ENCODE measurements at regions not wholly inside any gene's neighbourhood (a gene's known extent, or its start where the extent isn't known, plus 50 kb on each side); places are given as distances from the start of the nearest gene placed in this dataset.
"Not testable (repeated sequence)": the region's sequence is repeated elsewhere in the genome, so short reads cannot be mapped to it uniquely, and the experiment has no call there.

- DNase-seq (ENCODE audit: low spot score in 2 of 2) (no peak), ATAC-seq (ENCODE audit: low read depth) (no peak)
- Mint-ChIP-seq H3K4me3 (no peak overlapping the region), H3K27ac (no peak overlapping the region), H3K36me3 (no peaks in the 10 kb centered on the region), H3K27me3 (no peaks in the 10 kb centered on the region), H3K4me1 (no peaks in the 10 kb centered on the region), H3K9me3 (peaks cover 1% of the 10 kb centered on the region)
Observed at GRCh38 chr9:75775966-75776691, 114.3 kb upstream of the PCSK5 start.

GRCh38 chr9:75780185-75780584, 110.3 kb upstream of the PCSK5 start:
- H3K27ac Mint-ChIP-seq: no peak overlapping the region
- DNase-seq (ENCODE audit: low spot score in 2 of 2): no peak
- no peak overlapping the region for H3K4me3 Mint-ChIP-seq
- peaks cover 8% of the 10 kb centered on the region for H3K9me3 Mint-ChIP-seq
- no peaks in the 10 kb centered on the region for H3K4me1 Mint-ChIP-seq
- H3K27me3 Mint-ChIP-seq: no peaks in the 10 kb centered on the region
- ATAC-seq (ENCODE audit: low read depth): no peak
- no peaks in the 10 kb centered on the region for H3K36me3 Mint-ChIP-seq

- H3K27ac Mint-ChIP-seq: no peak overlapping the region
- no peak for ATAC-seq (ENCODE audit: low read depth)
- no peak for DNase-seq (ENCODE audit: low spot score in 2 of 2)
- H3K36me3 Mint-ChIP-seq: no peaks in the 10 kb centered on the region
- peaks cover 14% of the 10 kb centered on the region for H3K9me3 Mint-ChIP-seq
- no peaks in the 10 kb centered on the region for H3K4me1 Mint-ChIP-seq
- H3K27me3 Mint-ChIP-seq: no peaks in the 10 kb centered on the region
- no peak overlapping the region for H3K4me3 Mint-ChIP-seq
Observed at GRCh38 chr9:75788006-75788634, 102.4 kb upstream of the PCSK5 start.

- Mint-ChIP-seq H3K27ac (no peak overlapping the region), H3K36me3 (no peaks in the 10 kb centered on the region), H3K4me1 (no peaks in the 10 kb centered on the region), H3K4me3 (no peak overlapping the region), H3K27me3 (no peaks in the 10 kb centered on the region), H3K9me3 (peaks cover 3% of the 10 kb centered on the region)
- DNase-seq (ENCODE audit: low spot score in 2 of 2) (no peak), ATAC-seq (ENCODE audit: low read depth) (no peak)
Observed at GRCh38 chr9:75797085-75797580, 93.3 kb upstream of the PCSK5 start.

GRCh38 chr9:75798505-75798904, 92.0 kb upstream of the PCSK5 start:
- H3K4me1 Mint-ChIP-seq: no peaks in the 10 kb centered on the region
- H3K27me3 Mint-ChIP-seq: no peaks in the 10 kb centered on the region
- no peaks in the 10 kb centered on the region for H3K36me3 Mint-ChIP-seq
- no peak for DNase-seq (ENCODE audit: low spot score in 2 of 2)
- no peak overlapping the region for H3K27ac Mint-ChIP-seq
- peaks cover 1% of the 10 kb centered on the region for H3K9me3 Mint-ChIP-seq
- ATAC-seq (ENCODE audit: low read depth): no peak
- no peak overlapping the region for H3K4me3 Mint-ChIP-seq

DNA sequence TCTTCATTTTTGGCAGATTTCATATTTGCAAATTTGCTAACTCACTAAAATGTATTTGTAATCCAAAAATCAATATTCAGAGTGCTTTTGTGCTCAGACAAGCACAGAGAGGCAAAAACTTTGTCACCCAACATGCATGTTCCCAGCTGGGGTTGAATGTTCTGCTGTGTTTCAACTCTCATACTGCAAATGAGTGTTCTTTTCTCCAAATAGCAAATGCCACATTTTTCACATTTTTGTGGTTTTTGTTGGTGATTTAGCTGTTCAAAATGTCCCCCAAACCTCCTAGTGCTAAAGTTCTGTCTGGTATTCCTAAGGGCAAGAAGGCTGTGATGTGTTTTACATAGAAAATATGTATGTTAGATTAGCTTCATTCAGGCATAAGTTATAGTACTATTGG, 87.3 kb upstream of the PCSK5 start:
- H3K4me3 Mint-ChIP-seq: no peak overlapping the region
- no peaks in the 10 kb centered on the region for H3K9me3 Mint-ChIP-seq
- H3K4me1 Mint-ChIP-seq: no peaks in the 10 kb centered on the region
- ATAC-seq (ENCODE audit: low read depth) (no peak), DNase-seq (ENCODE audit: low spot score in 2 of 2) (no peak)
- H3K27me3 Mint-ChIP-seq: no peaks in the 10 kb centered on the region
- no peaks in the 10 kb centered on the region for H3K36me3 Mint-ChIP-seq
- no peak overlapping the region for H3K27ac Mint-ChIP-seq

- Mint-ChIP-seq H3K9me3 (peaks cover 9% of the 10 kb centered on the region), H3K4me1 (no peaks in the 10 kb centered on the region), H3K27ac (no peak overlapping the region), H3K36me3 (peaks cover 3% of the 10 kb centered on the region), H3K27me3 (no peaks in the 10 kb centered on the region), H3K4me3 (no peak overlapping the region)
- DNase-seq (ENCODE audit: low spot score in 2 of 2): no peak
- ATAC-seq (ENCODE audit: low read depth): no peak
Observed at GRCh38 chr9:75810063-75810462, 80.4 kb upstream of the PCSK5 start.

DNA sequence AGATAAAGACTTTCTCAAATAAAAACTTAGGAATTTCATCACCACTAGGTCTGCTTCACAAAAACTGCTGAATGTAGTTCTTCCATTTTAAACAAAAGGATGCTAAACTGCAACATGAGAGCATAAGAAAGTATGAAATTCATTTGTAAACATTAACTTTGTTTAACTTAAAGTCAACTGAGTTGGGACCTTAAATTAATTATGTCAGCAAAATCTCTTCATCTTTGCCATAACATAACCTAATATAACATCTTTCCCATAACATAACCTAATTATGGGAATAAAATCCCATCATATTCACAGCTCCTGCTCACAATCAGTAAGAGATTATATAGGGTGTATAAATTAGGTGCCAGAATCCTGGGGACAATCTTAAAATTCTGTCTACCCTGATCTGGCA, 78.8 kb upstream of the PCSK5 start:
- Mint-ChIP-seq H3K4me3 (no peak overlapping the region), H3K4me1 (no peaks in the 10 kb centered on the region), H3K36me3 (peaks cover 3% of the 10 kb centered on the region), H3K9me3 (peaks cover 11% of the 10 kb centered on the region), H3K27ac (no peak overlapping the region), H3K27me3 (no peaks in the 10 kb centered on the region)
- no peak for DNase-seq (ENCODE audit: low spot score in 2 of 2)
- ATAC-seq (ENCODE audit: low read depth): no peak

DNA sequence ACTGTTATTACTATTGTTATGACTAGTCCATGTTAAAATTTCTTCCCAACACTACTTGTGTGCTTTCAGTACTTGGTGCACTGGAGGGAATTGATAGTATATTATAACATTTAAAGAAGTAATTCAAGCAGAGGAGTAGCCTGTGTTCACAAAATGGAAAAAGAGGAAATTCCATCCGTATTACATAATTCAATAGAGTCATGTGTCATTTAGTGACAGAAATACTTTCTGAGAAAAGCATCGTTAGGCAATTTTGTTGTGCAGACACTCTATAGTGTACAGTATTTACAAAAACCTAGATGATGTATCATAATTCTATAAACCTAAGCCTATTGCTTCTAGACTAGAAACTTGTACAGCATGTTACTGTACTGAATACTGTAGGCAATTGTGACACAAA, 78.3 kb upstream of the PCSK5 start:
- no peaks in the 10 kb centered on the region for H3K4me1 Mint-ChIP-seq
- DNase-seq (ENCODE audit: low spot score in 2 of 2): no peak
- no peak overlapping the region for H3K4me3 Mint-ChIP-seq
- peaks cover 3% of the 10 kb centered on the region for H3K36me3 Mint-ChIP-seq
- H3K27me3 Mint-ChIP-seq: no peaks in the 10 kb centered on the region
- H3K9me3 Mint-ChIP-seq: peaks cover 11% of the 10 kb centered on the region
- no peak for ATAC-seq (ENCODE audit: low read depth)
- H3K27ac Mint-ChIP-seq: no peak overlapping the region

DNA sequence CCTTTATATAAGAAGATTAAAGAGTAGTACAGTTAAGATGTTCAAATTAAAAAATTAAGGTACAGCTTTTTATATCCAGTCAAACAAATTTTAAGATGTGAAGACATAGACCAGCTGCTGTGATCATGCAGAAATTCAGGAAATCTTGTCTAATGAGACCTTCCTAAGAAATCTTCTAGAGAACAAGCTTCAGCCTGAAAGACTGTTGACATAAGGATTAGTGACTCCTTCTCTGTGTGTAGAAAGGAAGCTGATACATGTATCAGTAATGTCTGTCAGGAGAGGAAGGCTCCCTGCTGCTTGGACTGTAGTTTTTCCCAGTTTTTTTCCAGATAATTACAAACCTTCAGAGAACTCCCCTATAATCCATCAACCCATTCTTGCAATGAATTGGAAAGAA, 75.8 kb upstream of the PCSK5 start:
- ATAC-seq (ENCODE audit: low read depth): no peak
- Mint-ChIP-seq H3K9me3 (peaks cover 15% of the 10 kb centered on the region), H3K36me3 (peaks cover 3% of the 10 kb centered on the region), H3K4me1 (no peaks in the 10 kb centered on the region), H3K27ac (no peak overlapping the region), H3K27me3 (no peaks in the 10 kb centered on the region), H3K4me3 (no peak overlapping the region)
- no peak for DNase-seq (ENCODE audit: low spot score in 2 of 2)

DNA sequence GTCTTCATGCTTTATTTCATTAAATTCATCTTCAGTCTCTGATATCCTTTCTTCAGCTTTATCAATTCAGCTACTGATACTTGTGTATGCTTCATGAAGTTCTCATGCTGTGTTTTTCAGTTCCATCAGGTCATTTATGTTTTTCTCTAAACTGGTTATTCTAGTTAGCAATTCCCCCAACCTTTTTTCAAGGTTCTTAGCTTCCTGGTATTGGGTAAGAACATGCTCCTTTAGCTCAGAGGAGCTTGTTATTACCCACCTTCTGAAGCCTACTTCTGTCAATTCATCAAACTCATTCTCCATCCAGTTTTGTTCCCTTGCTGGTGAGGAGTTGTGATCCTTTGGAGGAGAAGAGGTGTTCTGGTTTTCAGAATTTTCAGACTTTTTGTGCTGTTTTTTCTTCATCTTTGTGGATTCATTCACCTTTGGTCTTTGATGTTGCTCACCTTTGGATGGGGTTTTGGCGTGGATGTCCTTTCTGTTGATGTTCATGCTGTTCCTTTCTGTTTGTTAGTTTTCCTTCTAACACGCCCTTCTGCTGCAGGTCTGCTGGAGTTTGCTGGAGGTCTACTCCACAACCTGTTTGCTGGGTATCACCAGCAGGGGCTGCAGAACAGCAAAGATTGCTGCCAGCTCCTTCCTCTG, 69.9 kb upstream of the PCSK5 start:
- H3K4me3 Mint-ChIP-seq; ATAC-seq (ENCODE audit: low read depth); H3K36me3 Mint-ChIP-seq; H3K27me3 Mint-ChIP-seq; H3K27ac Mint-ChIP-seq; H3K4me1 Mint-ChIP-seq; DNase-seq (ENCODE audit: low spot score in 2 of 2): not testable (repeated sequence)
- peaks cover 12% of the 10 kb centered on the region for H3K9me3 Mint-ChIP-seq

DNA sequence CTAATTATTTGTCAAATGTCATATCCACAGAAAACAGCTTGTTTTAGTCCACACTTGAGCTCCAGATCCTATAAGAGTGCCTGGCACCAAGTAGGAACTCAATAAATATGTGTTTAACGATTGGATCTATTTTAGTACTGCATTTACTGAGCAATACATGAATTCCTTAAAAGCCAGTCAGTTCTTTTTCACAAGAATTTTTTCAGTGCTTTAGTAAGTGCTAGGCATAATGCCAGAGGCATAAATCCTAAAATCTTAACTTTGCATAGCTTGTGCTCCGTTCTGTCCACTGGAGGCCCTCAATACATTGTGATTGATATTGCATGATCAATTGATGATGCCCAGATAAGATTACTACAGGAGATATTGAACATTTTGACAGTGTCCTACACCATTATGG, 67.3 kb upstream of the PCSK5 start:
- H3K9me3 Mint-ChIP-seq: peaks cover 10% of the 10 kb centered on the region
- no peak for ATAC-seq (ENCODE audit: low read depth)
- no peaks in the 10 kb centered on the region for H3K36me3 Mint-ChIP-seq
- H3K27ac Mint-ChIP-seq: no peak overlapping the region
- H3K4me3 Mint-ChIP-seq: no peak overlapping the region
- H3K4me1 Mint-ChIP-seq: no peaks in the 10 kb centered on the region
- H3K27me3 Mint-ChIP-seq: peaks cover 8% of the 10 kb centered on the region
- no peak for DNase-seq (ENCODE audit: low spot score in 2 of 2)

GRCh38 chr9:75824816-75825568, 65.5 kb upstream of the PCSK5 start:
- ATAC-seq (ENCODE audit: low read depth) (no peak), DNase-seq (ENCODE audit: low spot score in 2 of 2) (no peak)
- Mint-ChIP-seq H3K36me3 (no peaks in the 10 kb centered on the region), H3K4me3 (no peak overlapping the region), H3K27ac (no peak overlapping the region), H3K9me3 (peaks cover 8% of the 10 kb centered on the region), H3K27me3 (peaks cover 8% of the 10 kb centered on the region), H3K4me1 (no peaks in the 10 kb centered on the region)

DNA sequence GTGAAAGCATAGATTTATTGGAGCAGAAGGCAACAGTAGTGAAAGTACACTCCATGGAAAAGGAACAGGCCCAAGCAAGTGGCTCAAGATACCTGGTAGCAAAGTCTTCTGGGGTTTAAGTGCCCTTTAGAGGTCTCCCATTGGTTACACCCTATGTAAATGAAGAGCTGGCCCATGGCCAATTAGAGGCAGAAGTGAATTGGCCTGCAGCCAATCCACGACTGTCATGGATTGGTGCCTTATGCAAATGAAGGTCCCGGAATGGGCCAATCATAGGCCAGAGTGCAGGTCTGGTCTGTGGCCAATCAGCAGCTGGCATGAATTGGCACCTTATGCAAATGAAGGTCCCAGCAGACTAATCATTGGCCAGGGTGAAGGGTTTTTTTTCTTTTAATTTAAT, 64.2 kb upstream of the PCSK5 start:
- Mint-ChIP-seq H3K9me3 (peaks cover 5% of the 10 kb centered on the region), H3K4me1 (no peaks in the 10 kb centered on the region), H3K27me3 (peaks cover 8% of the 10 kb centered on the region), H3K36me3 (no peaks in the 10 kb centered on the region), H3K4me3 (no peak overlapping the region), H3K27ac (no peak overlapping the region)
- DNase-seq (ENCODE audit: low spot score in 2 of 2) (no peak), ATAC-seq (ENCODE audit: low read depth) (no peak)

Data from memory B cell (primary cell).